Glutamatergic neuron (in vitro differentiated cells): ENCODE measurements at regions not wholly inside any gene's neighbourhood (a gene's known extent, or its start where the extent isn't known, plus 50 kb on each side); places are given as distances from the start of the nearest gene placed in this dataset.

ENCODE experiments used
- DNase-seq: peaks from one replicate; pipeline ENCODE4 v3.0.0; 2022
- H3K27ac Mint-ChIP-seq: one replicate; pipeline ENCODE4 v1.8.0; 2020; ENCODE audit warnings: mild to moderate bottlenecking, mixed read lengths, inconsistent platforms; ENCODE audit not compliant: unreplicated experiment
- H3K27me3 Mint-ChIP-seq: one replicate; pipeline ENCODE4 v1.8.0; 2020; ENCODE audit warnings: mild to moderate bottlenecking, moderate library complexity, mixed read lengths, inconsistent platforms; ENCODE audit not compliant: unreplicated experiment
- H3K36me3 Mint-ChIP-seq: one replicate; pipeline ENCODE4 v1.8.0; 2020; ENCODE audit warnings: mild to moderate bottlenecking, mixed read lengths, inconsistent platforms; ENCODE audit not compliant: unreplicated experiment
- H3K4me1 Mint-ChIP-seq: one replicate; pipeline ENCODE4 v1.8.0; 2020; ENCODE audit warnings: mild to moderate bottlenecking, low read depth, mixed read lengths, inconsistent platforms; ENCODE audit not compliant: unreplicated experiment
- H3K4me3 Mint-ChIP-seq: one replicate; pipeline ENCODE4 v1.8.0; 2020; ENCODE audit warnings: mild to moderate bottlenecking, mixed read lengths, inconsistent platforms; ENCODE audit not compliant: unreplicated experiment
- H3K9me3 Mint-ChIP-seq: one replicate; pipeline ENCODE4 v1.8.0; 2020; ENCODE audit warnings: mild to moderate bottlenecking, moderate library complexity, mixed read lengths, inconsistent platforms; ENCODE audit not compliant: unreplicated experiment
- CTCF ChIP-seq: fragments of 200-600 bp; sonication (generic); IDR thresholded peaks from one replicate; pipeline ENCODE4 v1.5.0; 2021; ENCODE audit not compliant: partially characterized antibody, unreplicated experiment

GRCh38 chr12:46493150-46493833 lies 120.7 kb upstream of the SLC38A2 start:
- no peak overlapping the region for H3K4me3 Mint-ChIP-seq
- H3K36me3 Mint-ChIP-seq = no peaks in the 10 kb centered on the region
- no peaks in the 10 kb centered on the region for H3K4me1 Mint-ChIP-seq
- H3K27ac Mint-ChIP-seq = no peak overlapping the region
- H3K27me3 Mint-ChIP-seq = peaks cover under 1% of the 10 kb centered on the region
- no peaks in the 10 kb centered on the region for H3K9me3 Mint-ChIP-seq
- DNase-seq = no peak
- no peak for TF ChIP-seq CTCF

GRCh38 chr12:46492471-46493085 lies 120.0 kb upstream of the SLC38A2 start:
- H3K9me3 Mint-ChIP-seq = no peaks in the 10 kb centered on the region
- no peak overlapping the region for H3K4me3 Mint-ChIP-seq

GRCh38 chr12:46491548-46491947 lies 119.0 kb upstream of the SLC38A2 start:
- Mint-ChIP-seq H3K36me3 (no peaks in the 10 kb centered on the region), H3K4me3 (no peak overlapping the region), H3K27ac (no peak overlapping the region), H3K4me1 (no peaks in the 10 kb centered on the region), H3K9me3 (no peaks in the 10 kb centered on the region), H3K27me3 (no peaks in the 10 kb centered on the region)
- TF ChIP-seq CTCF = no peak
- DNase-seq = no peak

More at GRCh38 chr12:46492471-46493085, 120.0 kb upstream of the SLC38A2 start:
- H3K36me3 Mint-ChIP-seq = no peaks in the 10 kb centered on the region
- H3K4me1 Mint-ChIP-seq = no peaks in the 10 kb centered on the region
- no peak for TF ChIP-seq CTCF
- DNase-seq = no peak
- no peaks in the 10 kb centered on the region for H3K27me3 Mint-ChIP-seq
- no peak overlapping the region for H3K27ac Mint-ChIP-seq

GRCh38 chr12:46490635-46491034 lies 118.1 kb upstream of the SLC38A2 start:
- Mint-ChIP-seq H3K27me3 (no peaks in the 10 kb centered on the region), H3K4me1 (no peaks in the 10 kb centered on the region), H3K27ac (no peak overlapping the region), H3K4me3 (no peak overlapping the region), H3K9me3 (no peaks in the 10 kb centered on the region), H3K36me3 (no peaks in the 10 kb centered on the region)
- no peak for TF ChIP-seq CTCF
- DNase-seq = no peak

GRCh38 chr12:46489951-46490388 lies 117.4 kb upstream of the SLC38A2 start:
- Mint-ChIP-seq H3K4me3 (no peak overlapping the region), H3K36me3 (no peaks in the 10 kb centered on the region), H3K4me1 (no peaks in the 10 kb centered on the region), H3K27me3 (no peaks in the 10 kb centered on the region), H3K27ac (no peak overlapping the region), H3K9me3 (no peaks in the 10 kb centered on the region)
- TF ChIP-seq CTCF = no peak
- no peak for DNase-seq
